SU-DHL-6 (cell line): ENCODE measurements at regions not wholly inside any gene's neighbourhood (a gene's known extent, or its start where the extent isn't known, plus 50 kb on each side); places are given as distances from the start of the nearest gene placed in this dataset.

ENCODE experiments used
- H2AFZ ChIP-seq: fragments of 200-600 bp; sonication (generic); 2 replicates; pipeline ENCODE4 v1.6.1; 2014; ENCODE audit warnings: low read depth, mild to moderate bottlenecking, moderate library complexity, mixed read lengths, antibody characterized with exemption, low read length; ENCODE audit not compliant: severe bottlenecking
- H3F3A ChIP-seq: fragments of 200-600 bp; shearing (Covaris generic); 2 replicates; pipeline ENCODE4 v1.6.0; 2016; ENCODE audit warnings: antibody characterized with exemption, mild to moderate bottlenecking; ENCODE audit not compliant: insufficient read depth
- H3K27ac ChIP-seq: fragments of 200-600 bp; sonication (generic); 2 replicates; pipeline ENCODE4 v1.5.1; 2016; ENCODE audit warnings: low read depth, mild to moderate bottlenecking, low read length, moderate library complexity, mixed read lengths
- H3K27me3 ChIP-seq: fragments of 200-600 bp; sonication (generic), shearing (Covaris generic); 2 replicates; pipeline ENCODE4 v1.6.0; 2014; ENCODE audit warnings: mild to moderate bottlenecking, low read length
- H3K36me3 ChIP-seq: fragments of 200-600 bp; sonication (generic); 2 replicates; pipeline ENCODE4 v1.6.1; 2014; ENCODE audit warnings: mild to moderate bottlenecking, low read length, mixed read lengths
- H3K4me2 ChIP-seq: fragments of 300-600, 200-600 bp; shearing (Covaris generic), sonication (generic); 2 replicates; pipeline ENCODE4 v1.6.0; 2014; ENCODE audit warnings: low read length, low read depth, mild to moderate bottlenecking; ENCODE audit not compliant: poor library complexity, severe bottlenecking
- H3K4me3 ChIP-seq: fragments of 200-600 bp; sonication (generic); 2 replicates; pipeline ENCODE4 v1.5.1; 2014; ENCODE audit warnings: antibody characterized with exemption, low read length, mild to moderate bottlenecking, mixed read lengths; ENCODE audit not compliant: insufficient read depth, poor library complexity, severe bottlenecking
- H3K79me2 ChIP-seq: fragments of 200-600 bp; sonication (generic); 2 replicates; pipeline ENCODE4 v1.6.1; 2014; ENCODE audit warnings: mild to moderate bottlenecking, low read length, moderate library complexity; ENCODE audit not compliant: insufficient read depth
- H3K9ac ChIP-seq: fragments of 200-600 bp; sonication (generic); 2 replicates; pipeline ENCODE4 v1.7.0; 2014; ENCODE audit warnings: mild to moderate bottlenecking, low read length
- H3K9me2 ChIP-seq: fragments of 200-600 bp; sonication (generic); replicated peaks from 2 replicates; pipeline ENCODE4 v1.6.1; 2014; ENCODE audit warnings: low read length; ENCODE audit not compliant: insufficient read depth
- H3K9me3 ChIP-seq: fragments of 200-600 bp; sonication (generic); 2 replicates; pipeline ENCODE4 v1.6.1; 2014; ENCODE audit warnings: low read length, mixed read lengths; ENCODE audit not compliant: insufficient read depth
- H4K20me1 ChIP-seq: fragments of 200-600 bp; sonication (generic); 2 replicates; pipeline ENCODE4 v1.6.1; 2014; ENCODE audit warnings: low read depth, mild to moderate bottlenecking, antibody characterized with exemption, low read length, moderate library complexity, mixed read lengths
- CTCF ChIP-seq: fragments of 200-600 bp; sonication (generic); IDR thresholded peaks from one replicate; pipeline ENCODE4 v1.5.1; 2017; ENCODE audit warnings: antibody characterized with exemption, mild to moderate bottlenecking, low read length, moderate library complexity; ENCODE audit not compliant: insufficient read depth, poor library complexity, severe bottlenecking
- EZH2phosphoT487 ChIP-seq: fragments of 200-600 bp; sonication (generic), shearing (Covaris generic); conservative IDR thresholded peaks from 2 replicates; pipeline ENCODE4 v1.6.1; 2018; ENCODE audit warnings: mild to moderate bottlenecking, antibody characterized with exemption, low read length, moderate library complexity, mixed read lengths

GRCh38 chr3:68220832-68221231, 566.4 kb upstream of the SUCLG2 start:
- Histone ChIP-seq H2AFZ (no peak overlapping the region), H3K27ac (no peak overlapping the region), H3K27me3 (no peaks in the 10 kb centered on the region), H3K9me3 (no peaks in the 10 kb centered on the region), H3K36me3 (no peaks in the 10 kb centered on the region), H3K79me2 (no peaks in the 10 kb centered on the region), H3K9ac (no peak overlapping the region), H3K4me3 (no peak overlapping the region), H3F3A (no peaks in the 10 kb centered on the region), H3K9me2 (no peaks in the 10 kb centered on the region), H4K20me1 (no peaks in the 10 kb centered on the region), H3K4me2 (no peak overlapping the region)
- TF ChIP-seq EZH2phosphoT487: no peak
- TF ChIP-seq CTCF: no peak

GRCh38 chr3:68211637-68212036, 557.2 kb upstream of the SUCLG2 start:
- no peaks in the 10 kb centered on the region for H3K9me3 ChIP-seq
- no peaks in the 10 kb centered on the region for H4K20me1 ChIP-seq
- no peaks in the 10 kb centered on the region for H3K9me2 ChIP-seq
- H3K4me3 ChIP-seq: no peak overlapping the region
- H3K36me3 ChIP-seq: no peaks in the 10 kb centered on the region
- no peak for TF ChIP-seq EZH2phosphoT487
- no peak for TF ChIP-seq CTCF
- H3F3A ChIP-seq: no peaks in the 10 kb centered on the region
- H3K4me2 ChIP-seq: no peak overlapping the region
- no peak overlapping the region for H3K27ac ChIP-seq
- H3K79me2 ChIP-seq: no peaks in the 10 kb centered on the region
- H3K27me3 ChIP-seq: no peaks in the 10 kb centered on the region
- no peak overlapping the region for H2AFZ ChIP-seq
- no peak overlapping the region for H3K9ac ChIP-seq

GRCh38 chr3:68210635-68211034, 556.2 kb upstream of the SUCLG2 start:
- Histone ChIP-seq H3K27ac (no peak overlapping the region), H2AFZ (no peak overlapping the region), H3K9me2 (no peaks in the 10 kb centered on the region), H3K79me2 (no peaks in the 10 kb centered on the region), H3K9me3 (no peaks in the 10 kb centered on the region), H3K4me3 (no peak overlapping the region), H3K36me3 (no peaks in the 10 kb centered on the region), H4K20me1 (no peaks in the 10 kb centered on the region), H3K4me2 (no peak overlapping the region), H3F3A (no peaks in the 10 kb centered on the region), H3K27me3 (no peaks in the 10 kb centered on the region), H3K9ac (no peak overlapping the region)
- TF ChIP-seq EZH2phosphoT487: no peak
- no peak for TF ChIP-seq CTCF

- H3K9me3 ChIP-seq: no peaks in the 10 kb centered on the region
- H3K27me3 ChIP-seq: no peaks in the 10 kb centered on the region
- H3F3A ChIP-seq: no peaks in the 10 kb centered on the region
- no peaks in the 10 kb centered on the region for H3K36me3 ChIP-seq
- no peak overlapping the region for H3K27ac ChIP-seq
- no peak overlapping the region for H2AFZ ChIP-seq
- no peak overlapping the region for H3K9ac ChIP-seq
- no peaks in the 10 kb centered on the region for H3K79me2 ChIP-seq
- TF ChIP-seq CTCF (no peak), EZH2phosphoT487 (no peak)
- H3K4me3 ChIP-seq: no peak overlapping the region
- H3K9me2 ChIP-seq: no peaks in the 10 kb centered on the region
- no peak overlapping the region for H3K4me2 ChIP-seq
- H4K20me1 ChIP-seq: no peaks in the 10 kb centered on the region
These were observed 552.9 kb upstream of the SUCLG2 start for GRCh38 chr3:68207327-68207726.
